ENCODE measurements at regions not wholly inside any gene's neighbourhood (a gene's known extent, or its start where the extent isn't known, plus 50 kb on each side); places are given as distances from the start of the nearest gene placed in this dataset.
"Not testable (repeated sequence)": the region's sequence is repeated elsewhere in the genome, so short reads cannot be mapped to it uniquely, and the experiment has no call there.

GRCh38 chr14:89572596-89573398 is 155.8 kb upstream of the FOXN3 start:
- DNase-seq (ENCODE audit: low read depth in 1 of 2, low spot score in 1 of 2): no peak

GRCh38 chr14:89571491-89571890 is 154.5 kb upstream of the FOXN3 start:
- DNase-seq (ENCODE audit: low read depth in 1 of 2, low spot score in 1 of 2): no peak

DNA sequence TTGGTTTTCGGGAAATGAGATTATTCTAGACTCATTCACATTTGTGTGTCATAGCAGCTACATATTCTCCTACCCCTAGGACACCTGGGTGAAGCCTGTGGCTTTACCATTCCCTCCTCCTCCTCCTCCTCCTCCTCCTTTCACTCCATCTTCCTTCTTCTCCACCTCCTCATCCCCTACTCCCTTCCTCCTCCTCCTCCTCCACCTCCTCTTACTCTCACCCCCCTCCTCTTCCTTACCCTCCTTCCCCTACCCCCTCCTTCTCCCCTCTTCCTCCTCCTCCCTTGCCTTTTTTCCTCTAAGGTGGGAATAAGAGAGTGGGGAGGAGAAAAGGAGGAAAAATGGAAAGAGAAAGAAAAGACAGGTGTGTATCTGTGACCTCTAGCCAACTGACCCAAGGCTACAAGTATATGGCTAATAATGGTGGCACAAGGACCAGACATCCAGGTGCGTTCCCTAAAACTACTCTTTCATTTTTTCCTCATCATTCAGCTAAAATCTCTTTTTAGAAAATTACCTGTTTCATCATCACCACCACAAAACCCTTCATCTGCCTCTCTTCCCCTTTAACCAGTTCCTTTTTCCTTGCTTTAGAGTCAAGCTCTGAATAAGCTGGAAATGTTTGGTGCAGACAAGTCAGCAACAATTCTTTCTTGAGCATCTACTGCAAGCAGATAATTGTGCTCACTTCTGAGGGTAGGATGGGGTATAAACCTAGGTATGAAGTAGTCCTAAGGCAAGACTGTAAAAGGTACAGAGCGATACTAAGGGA is 149.8 kb upstream of the FOXN3 start:
- DNase-seq (ENCODE audit: low read depth in 1 of 2, low spot score in 1 of 2): no peak

DNA sequence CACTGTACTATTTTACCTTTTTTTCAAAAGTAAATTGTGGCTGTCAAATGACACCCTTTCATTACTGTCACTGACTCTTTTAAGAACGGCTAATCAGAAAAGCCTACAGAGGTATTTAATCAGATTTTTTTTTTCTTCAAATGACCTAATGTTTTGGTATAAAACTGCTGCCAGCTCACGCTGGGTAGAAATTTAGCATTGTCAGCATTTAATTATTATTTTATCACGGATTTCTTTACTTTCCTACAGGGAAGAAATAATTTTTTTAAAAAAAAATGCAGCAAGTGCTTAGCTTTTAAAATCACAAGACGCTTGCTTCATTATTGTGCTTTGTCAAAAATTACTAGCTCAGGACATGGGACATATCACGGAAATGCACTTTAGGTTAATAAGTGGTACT is 149.1 kb upstream of the FOXN3 start:
- no peak for DNase-seq (ENCODE audit: low read depth in 1 of 2, low spot score in 1 of 2)

DNA sequence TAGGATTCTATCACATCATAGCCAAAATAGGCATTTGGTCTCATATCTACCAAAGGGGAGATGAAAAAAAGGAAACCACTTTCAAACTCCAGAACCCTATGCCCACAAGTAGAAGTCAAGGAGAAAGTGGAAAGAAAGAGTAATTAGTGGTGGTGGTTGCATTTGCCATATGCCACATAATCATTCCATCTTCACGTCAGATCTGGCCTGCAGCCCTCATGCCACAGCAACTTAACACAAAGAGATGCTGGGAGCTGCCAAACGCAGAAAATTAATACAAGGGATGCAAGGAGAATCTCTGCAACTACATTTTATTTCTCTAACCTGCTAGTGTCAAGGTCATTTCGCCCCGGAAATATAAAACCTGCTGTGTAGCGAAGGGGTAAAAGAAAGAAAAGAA is 148.6 kb upstream of the FOXN3 start:
- DNase-seq (ENCODE audit: low read depth in 1 of 2, low spot score in 1 of 2): no peak

GRCh38 chr14:89564989-89565388 is 148.0 kb upstream of the FOXN3 start:
- no peak for DNase-seq (ENCODE audit: low read depth in 1 of 2, low spot score in 1 of 2)

DNA sequence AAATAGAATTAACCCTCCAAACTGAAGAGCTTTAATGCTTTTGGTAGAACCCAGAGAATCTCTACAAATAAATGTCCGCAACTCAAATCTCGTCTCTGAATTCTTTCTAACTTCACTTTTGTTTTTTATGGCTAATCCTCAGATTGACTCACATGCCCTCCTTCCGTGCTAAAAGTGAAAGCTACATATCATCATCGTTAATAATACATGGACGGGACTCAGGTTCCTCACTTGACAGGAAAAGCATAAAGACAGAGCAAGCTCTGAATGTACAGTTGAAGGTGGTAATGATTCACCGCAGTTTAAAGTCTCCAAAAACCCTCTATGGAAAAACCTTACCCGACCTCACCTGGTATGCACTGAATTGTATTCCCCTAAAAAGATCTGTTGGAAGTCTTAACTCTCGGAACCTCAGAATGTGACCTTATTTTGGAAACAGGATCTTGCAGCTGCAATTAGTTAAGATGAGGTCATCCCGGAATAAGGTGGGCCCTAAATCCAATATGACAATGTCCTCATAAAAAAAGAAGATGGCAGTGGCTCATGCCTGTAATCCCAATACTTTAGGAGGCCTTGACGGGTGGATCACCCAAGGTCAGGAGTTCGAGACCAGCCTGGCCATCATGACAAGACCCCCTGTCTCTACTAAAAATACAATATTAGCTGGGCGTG is 147.4 kb upstream of the FOXN3 start:
- DNase-seq (ENCODE audit: low read depth in 1 of 2, low spot score in 1 of 2): no peak

GRCh38 chr14:89563471-89563870 is 146.4 kb upstream of the FOXN3 start:
- no peak for DNase-seq (ENCODE audit: low read depth in 1 of 2, low spot score in 1 of 2)

- no peak for DNase-seq (ENCODE audit: low read depth in 1 of 2, low spot score in 1 of 2)
Observed at GRCh38 chr14:89551955-89552354, 134.9 kb upstream of the FOXN3 start.

- no peak for DNase-seq (ENCODE audit: low read depth in 1 of 2, low spot score in 1 of 2)
Observed at GRCh38 chr14:89551432-89551831, 134.4 kb upstream of the FOXN3 start.

DNA sequence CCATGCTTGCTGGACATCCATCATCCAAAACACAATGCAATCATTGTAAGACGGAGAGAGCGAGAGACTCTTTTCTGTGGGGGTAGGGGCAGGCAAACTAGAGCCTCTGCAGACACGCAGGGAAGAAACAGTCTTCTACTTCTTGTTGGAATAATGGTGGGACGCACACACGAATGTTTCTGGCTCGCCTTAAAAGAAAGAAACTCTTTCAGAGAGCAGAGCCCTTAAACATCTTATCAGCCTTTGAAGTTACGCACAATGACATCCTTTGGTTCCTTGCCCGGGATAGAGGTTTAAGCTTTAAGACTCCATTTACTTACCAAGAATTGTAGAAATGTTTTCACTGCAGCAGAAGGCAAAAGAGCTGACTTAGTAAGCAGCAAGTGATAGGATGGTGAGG is 133.8 kb upstream of the FOXN3 start:
- DNase-seq (ENCODE audit: low read depth in 1 of 2, low spot score in 1 of 2): no peak

- DNase-seq (ENCODE audit: low read depth in 1 of 2, low spot score in 1 of 2): no peak
Observed at GRCh38 chr14:89549381-89550125, 132.5 kb upstream of the FOXN3 start.

DNA sequence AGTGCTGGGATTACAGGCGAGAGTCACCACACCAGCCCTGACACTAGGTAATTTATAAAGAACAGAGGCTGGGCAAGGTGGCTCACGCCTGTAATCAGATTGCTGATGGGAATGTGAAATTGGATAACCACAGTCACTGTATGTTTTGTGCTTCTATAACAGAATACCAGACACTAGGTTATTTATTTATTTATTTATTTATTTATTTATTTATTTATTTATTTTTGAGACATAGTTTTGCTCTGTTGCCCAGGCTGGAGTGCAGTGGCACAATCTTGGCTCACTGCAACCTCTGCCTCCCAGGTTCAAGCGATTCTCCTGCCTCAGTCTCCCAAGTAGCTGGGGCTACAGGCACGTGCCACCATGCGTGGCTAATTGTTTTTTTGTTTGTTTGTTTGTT is 130.0 kb upstream of the FOXN3 start:
- not testable (repeated sequence) for DNase-seq (ENCODE audit: low read depth in 1 of 2, low spot score in 1 of 2)

GRCh38 chr14:89544636-89545301 is 127.7 kb upstream of the FOXN3 start:
- no peak for DNase-seq (ENCODE audit: low read depth in 1 of 2, low spot score in 1 of 2)

- DNase-seq (ENCODE audit: low read depth in 1 of 2, low spot score in 1 of 2): no peak
Observed at GRCh38 chr14:89543425-89543790, 126.4 kb upstream of the FOXN3 start.

- no peak for DNase-seq (ENCODE audit: low read depth in 1 of 2, low spot score in 1 of 2)
Observed at GRCh38 chr14:89542786-89543424, 125.9 kb upstream of the FOXN3 start.

- DNase-seq (ENCODE audit: low read depth in 1 of 2, low spot score in 1 of 2): no peak
Observed at GRCh38 chr14:89540830-89541470, 123.9 kb upstream of the FOXN3 start.

DNA sequence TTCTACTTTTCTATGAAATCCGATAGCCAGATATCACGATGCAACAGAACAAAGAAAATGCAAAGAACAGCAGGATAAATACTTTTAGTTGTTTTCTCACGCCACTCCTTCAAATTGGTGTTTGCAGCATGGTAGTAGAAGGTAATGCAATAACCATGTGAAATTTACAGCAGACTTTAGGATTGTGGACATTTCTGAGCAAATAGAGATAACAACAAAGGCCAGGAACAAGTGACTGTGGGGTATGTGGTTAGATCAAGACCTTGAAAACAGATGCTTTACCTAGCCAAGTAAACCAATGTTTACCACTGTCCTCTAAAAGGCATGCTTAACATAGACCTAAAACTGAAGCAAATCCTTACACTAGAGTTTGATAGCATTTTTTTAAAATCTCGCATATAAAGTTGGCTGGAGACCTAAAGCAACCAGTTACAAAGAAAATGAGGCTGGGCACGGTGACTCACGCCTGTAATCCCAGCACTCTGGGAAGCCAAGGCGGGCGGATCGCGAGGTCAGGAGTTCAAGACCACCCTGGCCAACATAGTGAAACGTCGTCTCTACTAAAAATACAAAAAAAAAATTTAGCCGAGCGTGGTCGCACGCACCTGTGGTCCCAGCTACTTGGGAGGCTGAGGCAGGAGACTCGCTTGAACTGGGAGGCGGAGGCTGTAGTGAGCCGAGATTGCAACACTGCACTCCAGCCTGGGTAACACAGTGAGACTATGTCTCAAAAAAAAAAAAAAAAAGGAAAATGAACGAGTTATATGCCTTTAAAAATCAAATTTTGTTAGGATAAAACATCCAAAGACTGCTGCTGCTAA is 123.2 kb upstream of the FOXN3 start:
- DNase-seq (ENCODE audit: low read depth in 1 of 2, low spot score in 1 of 2): no peak

- DNase-seq (ENCODE audit: low read depth in 1 of 2, low spot score in 1 of 2): no peak
Observed at GRCh38 chr14:89537911-89538310, 120.9 kb upstream of the FOXN3 start.

Data from activated CD4-positive, alpha-beta T cell treated with anti-CD3 and anti-CD28 coated beads, Interleukin-2, amount 50 U/mL, for 24 hours (primary cell).